ENCODE measurements at regions not wholly inside any gene's neighbourhood (a gene's known extent, or its start where the extent isn't known, plus 50 kb on each side); places are given as distances from the start of the nearest gene placed in this dataset.

DNA sequence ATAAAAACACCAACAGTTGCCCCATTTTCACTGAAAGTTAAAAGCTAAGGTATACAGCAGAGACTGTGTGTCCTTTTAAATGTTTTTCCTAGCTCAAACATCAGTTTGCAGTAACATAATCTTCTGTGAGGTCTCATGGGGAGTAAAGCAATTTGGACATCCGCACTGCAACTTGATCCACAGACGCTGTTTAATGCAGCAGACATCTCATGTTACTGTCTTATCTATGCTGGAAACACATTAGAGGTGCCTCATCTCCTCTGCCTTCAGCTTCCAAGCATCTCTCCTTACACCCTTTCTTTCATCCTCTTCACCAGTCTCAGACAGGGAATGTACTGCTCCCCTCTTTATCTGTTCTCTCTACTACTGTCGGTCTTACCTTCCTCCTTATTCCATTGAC, 53.7 kb upstream of the ATP11B start:
- no peak for DNase-seq

DNA sequence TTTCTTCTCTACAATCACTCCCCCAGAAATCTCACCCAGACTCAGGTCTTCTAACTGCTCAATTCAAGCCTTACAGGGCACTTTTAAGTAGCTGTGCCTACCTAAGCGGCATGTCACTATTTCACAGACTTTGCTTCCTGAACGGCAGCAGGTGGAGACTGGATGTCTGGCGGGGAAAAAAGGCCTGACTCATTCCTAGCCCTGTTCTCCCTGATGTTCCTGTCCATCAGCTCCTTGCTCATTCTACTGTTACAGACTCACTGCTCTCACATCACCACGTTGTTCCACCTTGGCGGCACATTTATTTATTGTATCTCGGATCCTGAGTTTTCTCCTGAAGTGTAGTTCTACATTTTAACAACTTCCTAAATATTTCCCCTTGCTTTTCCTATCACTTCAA, 52.6 kb upstream of the ATP11B start:
- no peak for DNase-seq

DNA sequence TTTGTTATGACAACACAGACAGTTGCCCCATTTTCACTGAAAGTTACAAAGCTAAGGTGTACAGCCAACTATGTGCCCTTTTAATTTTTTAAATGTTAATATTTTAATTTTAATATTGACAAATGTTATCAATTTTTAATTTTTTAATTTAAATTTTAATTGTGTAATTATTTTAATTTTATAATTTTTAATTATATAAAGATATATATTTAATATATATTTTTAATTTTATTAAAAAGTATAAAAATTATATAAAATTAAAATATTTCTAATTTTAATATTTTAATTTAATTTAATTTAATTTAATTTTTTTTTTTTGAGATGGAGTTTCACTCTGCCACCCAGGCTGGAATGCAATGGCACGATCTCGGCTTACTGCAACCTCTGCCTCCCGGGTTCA, 52.1 kb upstream of the ATP11B start:
- DNase-seq = no peak

All from NCI-H2081 treated with DMSO at 0.1 percent for 48 hours (cell line).